IPS-20b (cell line): ENCODE measurements at regions not wholly inside any gene's neighbourhood (a gene's known extent, or its start where the extent isn't known, plus 50 kb on each side); places are given as distances from the start of the nearest gene placed in this dataset.

Experiments used
- H3K27ac ChIP-seq: one replicate; pipeline ENCODE4 v1.5.1; 2013; ENCODE audit warnings: low read length
- H3K27me3 ChIP-seq: 2 replicates; pipeline ENCODE4 v1.6.1; 2013; ENCODE audit warnings: mild to moderate bottlenecking, low read length, inconsistent platforms; ENCODE audit not compliant: insufficient read depth
- H3K36me3 ChIP-seq: 2 replicates; pipeline ENCODE4 v1.6.1; 2013; ENCODE audit warnings: low read depth, mild to moderate bottlenecking, inconsistent platforms, low read length, moderate library complexity; ENCODE audit not compliant: insufficient read depth
- H3K4me1 ChIP-seq: 2 replicates; pipeline ENCODE4 v1.6.1; 2013; ENCODE audit warnings: mild to moderate bottlenecking, control low read depth, inconsistent platforms, low read length, moderate library complexity; ENCODE audit not compliant: insufficient read depth
- H3K4me3 ChIP-seq: 2 replicates; pipeline ENCODE4 v1.5.1; 2013; ENCODE audit warnings: mild to moderate bottlenecking, low read length, inconsistent platforms
- H3K9ac ChIP-seq: 2 replicates; pipeline ENCODE4 v1.6.1; 2013; ENCODE audit warnings: low read depth, mild to moderate bottlenecking, inconsistent platforms, low read length, moderate library complexity
- H3K9me3 ChIP-seq: 2 replicates; pipeline ENCODE4 v1.6.1; 2013; ENCODE audit warnings: mild to moderate bottlenecking, low read depth, low read length, inconsistent platforms; ENCODE audit not compliant: insufficient read depth

DNA sequence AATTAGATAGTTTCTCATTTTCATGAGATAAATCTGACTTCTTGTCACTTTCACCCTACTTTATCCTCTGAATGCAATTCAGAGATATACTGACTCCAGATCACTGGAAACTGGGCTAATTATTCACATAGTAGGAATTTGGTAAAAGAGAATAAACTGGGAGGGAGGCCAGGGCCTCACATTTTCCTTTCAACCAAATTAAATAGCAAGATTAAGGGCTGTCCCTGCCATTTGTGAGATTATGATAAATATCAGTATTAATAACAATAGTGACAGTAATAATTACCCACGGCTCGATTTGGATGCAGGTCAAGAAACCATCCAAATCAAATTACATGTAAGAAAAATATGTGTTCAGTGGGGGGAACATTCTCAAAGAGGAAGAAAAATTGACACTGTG lies 140.5 kb downstream of the CD83 start:
- H3K9ac ChIP-seq = no peak overlapping the region
- peaks cover under 1% of the 10 kb centered on the region; the same call in 1 of the 2 replicates for H3K9me3 ChIP-seq
- H3K27me3 ChIP-seq = no peaks in the 10 kb centered on the region
- H3K36me3 ChIP-seq = no peaks in the 10 kb centered on the region
- H3K4me1 ChIP-seq = peaks cover 16% of the 10 kb centered on the region; the same call in 1 of the 2 replicates
- no peak overlapping the region for H3K4me3 ChIP-seq
- no peak overlapping the region for H3K27ac ChIP-seq

GRCh38 chr6:14258695-14259593 lies 141.4 kb downstream of the CD83 start:
- Histone ChIP-seq H3K9ac (no peak overlapping the region), H3K9me3 (peaks cover 8% of the 10 kb centered on the region; the same call in 1 of the 2 replicates), H3K4me1 (peaks cover 16% of the 10 kb centered on the region; the same call in 1 of the 2 replicates), H3K36me3 (no peaks in the 10 kb centered on the region), H3K4me3 (no peak overlapping the region), H3K27me3 (no peaks in the 10 kb centered on the region), H3K27ac (no peak overlapping the region)

DNA sequence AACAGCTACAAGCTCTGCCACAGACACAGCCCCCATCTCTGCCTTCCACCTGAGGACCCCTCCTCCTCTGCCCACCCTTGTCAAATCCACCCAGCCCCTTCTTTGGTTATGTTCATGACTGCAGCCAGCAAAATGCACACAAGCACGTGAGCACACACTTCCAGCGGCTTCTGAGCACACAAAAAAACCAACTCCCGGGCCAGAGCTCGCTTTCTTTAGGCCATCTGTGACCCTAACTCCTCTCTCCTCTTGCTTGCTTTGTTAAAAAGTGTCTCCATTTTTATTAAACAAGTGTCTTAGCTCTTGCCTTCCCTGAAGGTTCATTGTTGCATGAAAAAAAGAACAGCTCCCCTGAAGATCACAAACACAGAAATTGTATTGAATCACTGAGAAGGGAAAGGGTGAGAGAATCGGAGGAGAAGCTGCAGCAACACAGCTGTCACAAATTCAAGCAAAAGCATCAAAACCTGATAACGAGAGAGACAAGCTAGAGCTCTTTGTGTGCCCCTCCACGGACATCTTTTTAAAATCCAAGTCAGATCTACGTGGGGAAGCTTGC lies 142.1 kb downstream of the CD83 start:
- H3K9me3 ChIP-seq = peaks cover 12% of the 10 kb centered on the region
- H3K27me3 ChIP-seq = no peaks in the 10 kb centered on the region
- no peaks in the 10 kb centered on the region for H3K36me3 ChIP-seq
- H3K9ac ChIP-seq = no peak overlapping the region
- no peak overlapping the region for H3K4me3 ChIP-seq
- H3K27ac ChIP-seq = no peak overlapping the region
- peaks cover 16% of the 10 kb centered on the region; the same call in 1 of the 2 replicates for H3K4me1 ChIP-seq

DNA sequence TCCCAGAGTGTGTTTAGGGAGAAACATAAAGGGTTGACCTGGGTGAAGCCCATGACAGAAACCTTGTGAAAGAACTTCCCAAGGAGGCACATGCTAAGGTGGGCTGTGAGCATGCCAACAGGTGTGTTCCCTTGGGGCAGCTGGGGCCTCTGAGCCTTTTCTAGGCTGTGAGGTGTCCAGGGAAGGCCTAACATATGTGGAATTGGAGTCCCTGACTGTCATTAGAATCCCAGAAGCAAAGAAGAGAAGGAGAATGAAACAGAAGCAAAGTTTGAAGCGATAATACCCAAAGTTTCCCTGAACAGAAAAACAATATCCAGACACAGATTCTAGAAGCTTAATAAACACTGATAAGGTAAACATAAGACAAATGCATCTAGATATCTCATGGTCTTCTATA lies 143.3 kb downstream of the CD83 start:
- H3K4me1 ChIP-seq = peaks cover 16% of the 10 kb centered on the region; the same call in 1 of the 2 replicates

DNA sequence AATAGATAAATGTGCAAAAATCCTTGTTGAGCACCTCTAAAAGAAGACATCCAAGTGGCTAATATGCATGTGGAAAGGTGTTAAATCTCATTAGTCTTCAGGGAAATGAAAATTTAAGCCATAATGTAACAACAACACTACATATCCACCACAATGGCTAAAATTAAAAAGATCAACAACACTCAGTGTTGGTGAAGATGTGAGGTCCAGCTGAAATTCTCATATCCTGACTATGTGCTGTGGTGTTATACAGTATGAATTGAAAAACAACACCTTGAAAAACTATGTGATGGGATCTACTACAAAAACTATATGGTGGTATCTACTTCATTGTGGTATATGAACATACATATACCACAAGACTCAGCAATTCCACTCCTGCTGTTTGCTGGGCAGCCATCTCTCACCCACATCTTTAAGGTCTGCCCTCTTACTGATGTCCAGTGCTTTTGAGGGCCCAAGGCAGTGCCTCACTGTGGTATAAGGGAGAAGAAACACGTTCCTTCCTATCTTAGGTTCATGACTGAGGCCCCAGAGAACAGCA lies 146.4 kb downstream of the CD83 start:
- Histone ChIP-seq H3K4me3 (no peak overlapping the region), H3K9ac (no peak overlapping the region), H3K27ac (no peak overlapping the region), H3K9me3 (peaks cover 12% of the 10 kb centered on the region), H3K36me3 (no peaks in the 10 kb centered on the region), H3K4me1 (peaks cover 8% of the 10 kb centered on the region; the same call in 1 of the 2 replicates), H3K27me3 (no peaks in the 10 kb centered on the region)

More for the DNA sequence above, 143.3 kb downstream of the CD83 start:
- Histone ChIP-seq H3K4me3 (no peak overlapping the region), H3K27me3 (no peaks in the 10 kb centered on the region), H3K9ac (no peak overlapping the region), H3K36me3 (no peaks in the 10 kb centered on the region), H3K27ac (no peak overlapping the region), H3K9me3 (peaks cover 12% of the 10 kb centered on the region)

- no peak overlapping the region for H3K4me3 ChIP-seq
- peaks cover 12% of the 10 kb centered on the region for H3K9me3 ChIP-seq
- H3K4me1 ChIP-seq = no peaks in the 10 kb centered on the region
- H3K27ac ChIP-seq = no peak overlapping the region
- H3K36me3 ChIP-seq = no peaks in the 10 kb centered on the region
- H3K27me3 ChIP-seq = no peaks in the 10 kb centered on the region
- no peak overlapping the region for H3K9ac ChIP-seq
These were observed 147.8 kb downstream of the CD83 start for GRCh38 chr6:14265049-14266021.

- no peak overlapping the region for H3K27ac ChIP-seq
- H3K36me3 ChIP-seq = no peaks in the 10 kb centered on the region
- H3K9ac ChIP-seq = no peak overlapping the region
These were observed 148.7 kb downstream of the CD83 start for GRCh38 chr6:14266266-14266665.

DNA sequence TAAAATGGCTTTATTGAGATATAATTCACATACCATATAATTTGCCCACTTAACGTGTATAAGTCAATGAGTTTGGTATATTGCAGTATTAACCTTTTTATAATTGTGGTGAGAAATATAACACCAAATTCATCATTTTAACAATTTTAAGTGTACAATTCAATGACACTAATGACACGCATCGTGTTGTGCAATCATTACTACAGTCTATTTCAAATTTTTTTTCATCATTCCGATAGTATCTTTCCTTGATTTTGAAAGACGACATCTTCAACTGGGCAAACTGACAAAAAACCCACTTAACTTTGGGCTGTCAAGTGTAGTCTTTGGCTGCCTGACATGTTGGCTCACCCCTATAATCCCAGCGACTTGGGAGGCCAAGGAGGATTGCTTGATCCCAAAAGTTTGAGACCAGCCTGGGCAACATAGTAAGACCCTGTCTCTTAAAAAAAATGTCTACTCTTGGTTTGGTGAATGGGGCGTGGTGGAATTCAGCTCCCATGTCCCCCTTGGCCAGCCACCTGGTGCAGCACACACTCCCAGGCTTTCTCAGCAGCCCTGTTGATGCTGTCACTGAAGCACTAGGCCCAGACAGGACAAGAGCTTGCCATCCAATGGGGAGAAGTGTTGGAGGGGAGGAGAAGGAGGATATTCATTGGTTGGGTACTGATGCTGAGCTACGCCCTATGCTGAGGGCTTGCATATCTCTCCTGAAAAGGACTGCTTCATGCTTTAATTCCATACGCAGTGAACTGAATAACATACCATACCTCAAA lies 150.5 kb downstream of the CD83 start:
- Histone ChIP-seq H3K9ac (no peak overlapping the region), H3K4me3 (no peak overlapping the region), H3K27ac (no peak overlapping the region), H3K36me3 (no peaks in the 10 kb centered on the region), H3K27me3 (peaks cover 5% of the 10 kb centered on the region; the same call in 1 of the 2 replicates), H3K9me3 (peaks cover 18% of the 10 kb centered on the region), H3K4me1 (peaks cover 4% of the 10 kb centered on the region; the same call in 1 of the 2 replicates)

More at GRCh38 chr6:14266266-14266665, 148.7 kb downstream of the CD83 start:
- Histone ChIP-seq H3K4me1 (no peaks in the 10 kb centered on the region), H3K4me3 (no peak overlapping the region), H3K27me3 (no peaks in the 10 kb centered on the region), H3K9me3 (peaks cover 12% of the 10 kb centered on the region)

- no peak overlapping the region for H3K9ac ChIP-seq
- H3K4me3 ChIP-seq = no peak overlapping the region
- H3K9me3 ChIP-seq = peaks cover 6% of the 10 kb centered on the region; the same call in 1 of the 2 replicates
- H3K36me3 ChIP-seq = no peaks in the 10 kb centered on the region
- H3K27ac ChIP-seq = no peak overlapping the region
- H3K27me3 ChIP-seq = peaks cover 14% of the 10 kb centered on the region
- H3K4me1 ChIP-seq = peaks cover 11% of the 10 kb centered on the region; the same call in 1 of the 2 replicates
These were observed 151.9 kb downstream of the CD83 start for GRCh38 chr6:14269436-14269835.

DNA sequence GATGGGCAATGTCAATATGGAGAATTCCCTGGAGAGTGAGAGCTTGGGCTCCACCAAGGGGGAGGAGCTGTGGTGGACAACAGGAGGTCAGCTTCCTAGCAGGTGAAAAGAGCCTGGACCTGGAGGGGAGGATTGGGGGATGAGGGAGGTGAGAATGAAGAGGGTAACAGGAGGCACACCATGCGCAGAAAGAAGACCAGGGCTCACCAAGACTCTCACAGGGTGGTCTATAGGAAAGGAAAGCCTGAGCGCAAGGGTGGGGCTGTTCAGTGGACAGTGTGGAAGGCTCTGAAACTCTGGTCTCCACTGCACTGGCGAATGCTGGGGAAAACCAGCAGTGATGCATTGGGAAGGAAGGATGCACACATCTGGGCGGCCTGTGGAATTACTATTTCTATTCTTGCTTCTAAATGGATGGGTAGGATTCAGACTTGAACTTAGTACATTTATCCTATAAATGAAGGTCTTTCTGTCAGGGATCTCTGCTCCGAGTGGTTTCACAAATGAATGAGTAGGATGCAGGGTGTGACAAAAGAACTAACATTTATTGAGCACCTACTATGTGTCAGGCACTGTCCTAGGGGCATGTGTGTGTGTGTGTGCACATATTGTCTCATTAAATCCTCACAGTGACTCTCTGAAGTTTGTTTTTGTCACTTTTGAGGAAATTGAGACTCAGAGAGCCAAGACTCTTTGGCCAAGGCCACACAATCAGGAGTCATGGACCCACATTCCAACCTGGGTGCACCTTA lies 152.7 kb downstream of the CD83 start:
- H3K27ac ChIP-seq = no peak overlapping the region
- H3K9ac ChIP-seq = no peak overlapping the region
- H3K9me3 ChIP-seq = peaks cover 6% of the 10 kb centered on the region; the same call in 1 of the 2 replicates
- H3K4me3 ChIP-seq = no peak overlapping the region
- H3K27me3 ChIP-seq = peaks cover 23% of the 10 kb centered on the region
- H3K4me1 ChIP-seq = peaks cover 11% of the 10 kb centered on the region; the same call in 1 of the 2 replicates
- H3K36me3 ChIP-seq = no peaks in the 10 kb centered on the region
